K562 (cell line): ENCODE measurements at regions not wholly inside any gene's neighbourhood (a gene's known extent, or its start where the extent isn't known, plus 50 kb on each side); places are given as distances from the start of the nearest gene placed in this dataset.

Experiments used
- ATAC-seq: fragments of 200-7000 bp; cut with Tn5 transposase; 3 replicates; pipeline ENCODE4 v1.9.1; 2020; ENCODE audit warnings: moderate library complexity
- BruUV-seq: library from RNA; stranded (reverse); fragments of 400-500 nt; replicated peaks from 2 replicates; lab custom pipeline; 2021; lab: Mats Ljungman, UMichigan
- CTCF ChIA-PET: fragments of 300-600 bp; formaldehyde crosslinking; extraction: SDS; loops from one replicate; lab custom pipeline; 2021; ENCODE audit warnings: low intra/inter-chr PET ratio; lab: Yijun Ruan, JAX
- POLR2A ChIA-PET: fragments of 300-600, 350-650 bp; sonication (Branson Sonifier 250); formaldehyde crosslinking; extraction: SDS; loops from one replicate; lab custom pipeline; 2021; ENCODE audit warnings: antibody characterized with exemption, inconsistent platforms; lab: Yijun Ruan, JAX
- DNase-seq, 4 experiments: peaks; one replicate each; pipeline versions ENCODE4 v3.0.0 to v3.0.0-alpha.2; 2011 to 2018; ENCODE audit warnings: low spot score in 3 of 4, mixed read lengths in 3 of 4; ENCODE audit errors: extremely low read depth in 1 of 4
- FAIRE-seq: peaks from 2 replicates; lab custom pipeline; 2011; peaks lifted over from hg19 to GRCh38; lab: Jason Lieb, UNC
- H2AFZ ChIP-seq: 2 replicates; pipeline ENCODE4 v1.6.0; 2011; ENCODE audit warnings: low read depth, low read length, control low read depth, inconsistent platforms
- H3K27ac ChIP-seq: fragments of 200-600 bp; 3 replicates; pipeline ENCODE4 v1.8.0; 2011; ENCODE audit warnings: low read depth, mild to moderate bottlenecking, control low read depth, inconsistent platforms, low read length, moderate library complexity, mixed read lengths; ENCODE audit errors: extremely low read depth
- H3K27me3 ChIP-seq, 2 experiments: fragments of 300-600 bp in 1 of 2; 2 replicates in 1 of 2; 3 replicates in 1 of 2; pipeline versions ENCODE4 v1.6.0 to v1.8.0; 2011; ENCODE audit warnings: inconsistent platforms in 2 of 2, low read length in 2 of 2, mild to moderate bottlenecking in 1 of 2, mixed read lengths in 1 of 2, moderate library complexity in 1 of 2; ENCODE audit not compliant: control insufficient read depth in 2 of 2, insufficient read depth in 2 of 2
- H3K36me3 ChIP-seq: fragments of 300-600 bp; 3 replicates; pipeline ENCODE4 v1.8.0; 2011; ENCODE audit warnings: mild to moderate bottlenecking, low read length, inconsistent platforms; ENCODE audit not compliant: control insufficient read depth, insufficient read depth
- H3K4me1 ChIP-seq, 2 experiments: fragments of 200-600 bp in 1 of 2; replicated peaks in 1 of 2; 2 replicates in 1 of 2; 3 replicates in 1 of 2; pipeline versions ENCODE4 v1.5.1 to v1.8.0; 2011; ENCODE audit warnings: inconsistent platforms in 2 of 2, low read length in 2 of 2, mild to moderate bottlenecking in 1 of 2, mixed read lengths in 1 of 2, moderate library complexity in 1 of 2; ENCODE audit not compliant: control insufficient read depth in 2 of 2, insufficient read depth in 2 of 2
- H3K4me2 ChIP-seq: 2 replicates; pipeline ENCODE4 v1.6.1; 2011; ENCODE audit warnings: low read length, control low read depth, inconsistent platforms, mixed read lengths; ENCODE audit not compliant: insufficient read depth
- H3K4me3 ChIP-seq: fragments of 200-600 bp; sonication (generic), shearing (Covaris generic); 2 replicates; pipeline ENCODE4 v1.5.1; 2016; ENCODE audit warnings: control low read depth, inconsistent platforms
- H3K79me2 ChIP-seq: fragments of 200-600 bp; 3 replicates; pipeline ENCODE4 v1.8.0; 2011; ENCODE audit warnings: low read length, inconsistent platforms; ENCODE audit not compliant: control insufficient read depth, insufficient read depth
- H3K9ac ChIP-seq, 2 experiments: 2 replicates each; pipeline versions ENCODE4 v1.6.0 to v1.6.1; 2011; ENCODE audit warnings: low read depth in 2 of 2, low read length in 2 of 2, control low read depth in 1 of 2, inconsistent platforms in 1 of 2, mild to moderate bottlenecking in 1 of 2, mixed read lengths in 1 of 2; ENCODE audit not compliant: insufficient read depth in 1 of 2
- H3K9me1 ChIP-seq: one replicate; pipeline ENCODE4 v1.6.0; 2011; ENCODE audit warnings: inconsistent platforms, mild to moderate bottlenecking, low read length, moderate library complexity; ENCODE audit not compliant: control insufficient read depth, insufficient read depth
- H3K9me3 ChIP-seq: replicated peaks from 2 replicates; pipeline ENCODE4 v1.5.1; 2011; ENCODE audit warnings: low read depth, low read length, inconsistent platforms; ENCODE audit not compliant: control insufficient read depth, insufficient read depth
- H4K20me1 ChIP-seq: replicated peaks from 2 replicates; pipeline ENCODE4 v1.6.1; 2011; ENCODE audit warnings: low read length, inconsistent platforms, mixed read lengths; ENCODE audit not compliant: control insufficient read depth, insufficient read depth
- ETS1 ChIP-seq: conservative IDR thresholded peaks from 2 replicates; pipeline ENCODE4 v1.6.1; 2011; ENCODE audit warnings: low read depth, mild to moderate bottlenecking, low read length; ENCODE audit not compliant: control insufficient read depth
- FOS ChIP-seq: IDR thresholded peaks from 3 replicates; pipeline ENCODE4 v1.6.1; 2011; ENCODE audit not compliant: insufficient read length; ENCODE audit errors: extremely low read depth
- FOXP1 ChIP-seq: sonication (generic); formaldehyde crosslinking; IDR thresholded peaks from 2 replicates; pipeline ENCODE4 v1.8.0; 2022; ENCODE audit warnings: mild to moderate bottlenecking, missing genetic modification reagents
- KHSRP ChIP-seq: fragments of 450-650 bp; IDR thresholded peaks from 2 replicates; pipeline ENCODE4 v1.6.1; 2017
- MAFG ChIP-seq: fragments of 450-650 bp; conservative IDR thresholded peaks from 2 replicates; pipeline ENCODE4 v1.6.1; 2016; ENCODE audit warnings: missing genetic modification characterization, missing compliant biosample characterization
- PCBP2 ChIP-seq: fragments of 200-400 bp; formaldehyde crosslinking; IDR thresholded peaks from 2 replicates; pipeline ENCODE4 v1.6.1; 2018; ENCODE audit warnings: low read length, low read depth, mild to moderate bottlenecking, moderate library complexity; ENCODE audit not compliant: poor library complexity, severe bottlenecking
- PHB ChIP-seq: fragments of 250-450 bp; sonication (Bioruptor Pico); IDR thresholded peaks from 2 replicates; pipeline ENCODE4 v1.5.0; 2021
- PHB2 ChIP-seq: fragments of 450-650 bp; IDR thresholded peaks from 2 replicates; pipeline ENCODE4 v1.6.1; 2017; ENCODE audit warnings: low read depth
- RBM14 ChIP-seq: fragments of 200-400 bp; formaldehyde crosslinking; IDR thresholded peaks from 2 replicates; pipeline ENCODE4 v1.6.1; 2018; ENCODE audit warnings: low read depth, mild to moderate bottlenecking, low read length, moderate library complexity, borderline replicate concordance; ENCODE audit not compliant: insufficient read depth
- XRCC3 ChIP-seq: fragments of 450-650 bp; IDR thresholded peaks from 2 replicates; pipeline ENCODE4 v1.6.1; 2017; ENCODE audit warnings: mild to moderate bottlenecking, moderate library complexity
- ZNF140 ChIP-seq: fragments of 250-450 bp; sonication (Bioruptor Pico); IDR thresholded peaks from 2 replicates; pipeline ENCODE4 v1.8.0; 2021; ENCODE audit warnings: moderate library complexity, mild to moderate bottlenecking, inconsistent platforms
- ZNF354B ChIP-seq: fragments of 250-450 bp; sonication (Bioruptor Pico); IDR thresholded peaks from 2 replicates; pipeline ENCODE4 v1.4.0; 2020
- ZNF592 ChIP-seq: fragments of 450-650 bp; IDR thresholded peaks from 2 replicates; pipeline ENCODE4 v1.6.1; 2017; ENCODE audit warnings: antibody characterized with exemption, mild to moderate bottlenecking
- WGBS: fragments of 100-300 bp; shearing (Covaris generic); methylation state at CpG from one replicate; pipeline ENCODE4 v1.1.6; 2016; ENCODE audit warnings: low coverage, mixed read lengths; ENCODE audit not compliant: insufficient coverage; ENCODE audit errors: missing lambda C conversion rate; 5-methylcytosine and 5-hydroxymethylcytosine counted together
- in situ Hi-C: fragments of 300-500 bp; cut with MboI; formaldehyde crosslinking; loops from 4 replicates; pipeline ENCODE4 v1.15.0; 2018; ENCODE audit warnings: inconsistent platforms, mixed read lengths
- intact Hi-C: fragments of 100-400 bp; cut with micrococcal nuclease; formaldehyde crosslinking; loops from 2 replicates; pipeline ENCODE4 v1.14.2; 2022

- Histone ChIP-seq H3K9me1 (no peaks in the 10 kb centered on the region), H3K4me1 (no peaks in the 10 kb centered on the region), H3K36me3 (no peaks in the 10 kb centered on the region), H3K4me3 (no peak overlapping the region), H2AFZ (no peak overlapping the region), H3K9me3 (no peaks in the 10 kb centered on the region), H4K20me1 (no peaks in the 10 kb centered on the region), H3K27ac (no peak overlapping the region)
- WGBS: 0% methylated on average over 3 of the region's 3 CpGs
- ChIA-PET POLR2A (no interaction called here), CTCF (no interaction called here)
- no TSS peak for BruUV-seq
- DNase-seq: no peak
- TF ChIP-seq MAFG (tag): no peak
- TF ChIP-seq KHSRP: no peak
- TF ChIP-seq FOS: no peak
- TF ChIP-seq PHB2: no peak
- TF ChIP-seq, all 486 proteins: peak for 0
- intact Hi-C loops (no loop called here), in situ Hi-C loops (no loop called here)
- H3K27me3 ChIP-seq: no peaks in the 10 kb centered on the region
- no peak overlapping the region for H3K9ac ChIP-seq
- H3K79me2 ChIP-seq: no peaks in the 10 kb centered on the region
- no peak for ATAC-seq
- H3K4me2 ChIP-seq: no peak overlapping the region
- no peak for FAIRE-seq
Observed at GRCh38 chr18:72232644-72233043, 311.5 kb downstream of the CBLN2 start.

- in situ Hi-C loops (no loop called here), intact Hi-C loops (no loop called here)
- CTCF ChIA-PET: no interaction called here
- no peak for ATAC-seq
- Histone ChIP-seq H3K4me2 (no peak overlapping the region), H3K27ac (no peak overlapping the region), H2AFZ (no peak overlapping the region), H3K27me3 (no peaks in the 10 kb centered on the region), H4K20me1 (no peaks in the 10 kb centered on the region), H3K4me3 (no peak overlapping the region), H3K79me2 (no peaks in the 10 kb centered on the region), H3K4me1 (no peaks in the 10 kb centered on the region), H3K9me1 (no peaks in the 10 kb centered on the region), H3K9ac (no peak overlapping the region), H3K36me3 (no peaks in the 10 kb centered on the region), H3K9me3 (no peaks in the 10 kb centered on the region)
- POLR2A ChIA-PET: no interaction called here
- 0% methylated on average over 3 of the region's 4 CpGs for WGBS
- no peak for FAIRE-seq
- BruUV-seq: no TSS peak
- DNase-seq: no peak
- no peak for TF ChIP-seq FOXP1 (CRISPR knock-in tag)
- TF ChIP-seq PCBP2: no peak
- no peak for TF ChIP-seq ETS1
- TF ChIP-seq ZNF140 (CRISPR knock-in tag): no peak
- no peak for TF ChIP-seq PHB (CRISPR knock-in tag)
- TF ChIP-seq RBM14: no peak
- TF ChIP-seq XRCC3: no peak
- no peak for TF ChIP-seq ZNF354B (CRISPR knock-in tag)
- no peak for TF ChIP-seq ZNF592
Observed at GRCh38 chr18:72225958-72226357, 318.2 kb downstream of the CBLN2 start.
